Colon (tissue), 2 donors: ENCODE measurements at regions not wholly inside any gene's neighbourhood (a gene's known extent, or its start where the extent isn't known, plus 50 kb on each side); places are given as distances from the start of the nearest gene placed in this dataset.
"Not testable (repeated sequence)": the region's sequence is repeated elsewhere in the genome, so short reads cannot be mapped to it uniquely, and the experiment has no call there.

Source experiments
- FAIRE-seq: peaks from 2 replicates; lab custom pipeline; 2012; peaks lifted over from hg19 to GRCh38; lab: Jason Lieb, UNC
- donor health status: control.
- donor health status: control.

GRCh38 chr5:82644229-82644628 lies 366.1 kb upstream of the RPS23 start:
- FAIRE-seq: no peak

GRCh38 chr5:82642313-82642712 lies 364.2 kb upstream of the RPS23 start:
- FAIRE-seq: no peak

GRCh38 chr5:82641331-82642003 lies 363.3 kb upstream of the RPS23 start:
- FAIRE-seq: peak; percentile 18

GRCh38 chr5:82640916-82641315 lies 362.8 kb upstream of the RPS23 start:
- FAIRE-seq: no peak

GRCh38 chr5:82639393-82640144 lies 361.4 kb upstream of the RPS23 start:
- no peak for FAIRE-seq

- no peak for FAIRE-seq
Observed at GRCh38 chr5:82636591-82636990, 358.4 kb upstream of the RPS23 start.

- FAIRE-seq: no peak
Observed at GRCh38 chr5:82635561-82636288, 357.6 kb upstream of the RPS23 start.

- no peak for FAIRE-seq
Observed at GRCh38 chr5:82628364-82628910, 350.3 kb upstream of the RPS23 start.

GRCh38 chr5:82626905-82627591 lies 348.9 kb upstream of the RPS23 start:
- not testable (repeated sequence) for FAIRE-seq

- FAIRE-seq: not testable (repeated sequence)
Observed at GRCh38 chr5:82626012-82626411, 347.9 kb upstream of the RPS23 start.

GRCh38 chr5:82624062-82624461 lies 345.9 kb upstream of the RPS23 start:
- FAIRE-seq: no peak

- peak; percentile 45 for FAIRE-seq
Observed at GRCh38 chr5:82622711-82623514, 344.8 kb upstream of the RPS23 start.

- FAIRE-seq: no peak
Observed at GRCh38 chr5:82622205-82622604, 344.1 kb upstream of the RPS23 start.

GRCh38 chr5:82620957-82621600 lies 342.9 kb upstream of the RPS23 start:
- FAIRE-seq: no peak

GRCh38 chr5:82619097-82619496 lies 340.9 kb upstream of the RPS23 start:
- FAIRE-seq: no peak

- FAIRE-seq: peak; percentile 64
Observed at GRCh38 chr5:82614706-82615105, 336.6 kb upstream of the RPS23 start.

GRCh38 chr5:82613891-82614290 lies 335.7 kb upstream of the RPS23 start:
- no peak for FAIRE-seq

- no peak for FAIRE-seq
Observed at GRCh38 chr5:82610686-82611085, 332.5 kb upstream of the RPS23 start.

- FAIRE-seq: no peak
Observed at GRCh38 chr5:82605441-82605973, 327.4 kb upstream of the RPS23 start.
